Fibroblast of villous mesenchyme (primary cell): ENCODE measurements at regions not wholly inside any gene's neighbourhood (a gene's known extent, or its start where the extent isn't known, plus 50 kb on each side); places are given as distances from the start of the nearest gene placed in this dataset.

ENCODE experiments used
- DNase-seq: peaks from one replicate; pipeline ENCODE4 v3.0.0-alpha.2; 2010; ENCODE audit warnings: low read depth
- H3K4me3 ChIP-seq: 2 replicates; pipeline ENCODE4 v1.5.1; 2011; ENCODE audit warnings: low read depth, mild to moderate bottlenecking, low read length
- CTCF ChIP-seq: IDR thresholded peaks from 2 replicates; pipeline ENCODE4 v1.5.1; 2012; ENCODE audit warnings: low read depth, mild to moderate bottlenecking, low read length; ENCODE audit not compliant: insufficient read depth

GRCh38 chr20:22719167-22719591, 134.8 kb upstream of the FOXA2 start:
- no peak for TF ChIP-seq CTCF
- no peak overlapping the region for H3K4me3 ChIP-seq
- DNase-seq = no peak

- TF ChIP-seq CTCF = no peak
- H3K4me3 ChIP-seq = no peak overlapping the region
Observed at GRCh38 chr20:22720206-22720605, 135.8 kb upstream of the FOXA2 start.

GRCh38 chr20:22722811-22723210, 138.4 kb upstream of the FOXA2 start:
- H3K4me3 ChIP-seq = no peak overlapping the region
- no peak for DNase-seq
- no peak for TF ChIP-seq CTCF

More at GRCh38 chr20:22720206-22720605, 135.8 kb upstream of the FOXA2 start:
- DNase-seq = no peak

- DNase-seq = peak; percentile 72
- TF ChIP-seq CTCF = peak; percentile 7
- H3K4me3 ChIP-seq = no peak overlapping the region
Observed at GRCh38 chr20:22723659-22724058, 139.3 kb upstream of the FOXA2 start.

- no peak for TF ChIP-seq CTCF
- H3K4me3 ChIP-seq = no peak overlapping the region
- DNase-seq = no peak
Observed at GRCh38 chr20:22728146-22728745, 143.9 kb upstream of the FOXA2 start.

- no peak overlapping the region for H3K4me3 ChIP-seq
- no peak for TF ChIP-seq CTCF
- no peak for DNase-seq
Observed at GRCh38 chr20:22729180-22729579, 144.8 kb upstream of the FOXA2 start.
